ENCODE measurements at regions not wholly inside any gene's neighbourhood (a gene's known extent, or its start where the extent isn't known, plus 50 kb on each side); places are given as distances from the start of the nearest gene placed in this dataset.

- 80% methylated on average over 4 of the region's 5 CpGs; no CpG with 5 or more reads in 1 of the 2 experiments for WGBS, 2 experiments (ENCODE audit: extremely low coverage in 1 of 2, insufficient coverage in 1 of 2, insufficient read length in 1 of 2, insufficient replicate concordance in 2 of 2, low coverage in 1 of 2, low lambda C conversion rate in 2 of 2, missing lambda C conversion rate in 1 of 2)
Observed at GRCh38 chrX:44785652-44786051, 58.2 kb upstream of the DUSP21 start.

More at GRCh38 chrX:44785652-44786051, 58.2 kb upstream of the DUSP21 start:
- Histone ChIP-seq H2AK5ac (ENCODE audit: low read depth, low read length) (no peak overlapping the region), H3K23me2 (ENCODE audit: low read depth, low read length) (no peaks in the 10 kb centered on the region), H3K79me2 (ENCODE audit: control insufficient read depth in 1 of 2, insufficient read depth in 2 of 2, low read length in 2 of 2) (no peaks in the 10 kb centered on the region), H4K20me1 (replicated peaks in 1 of 2; ENCODE audit: control insufficient read depth in 1 of 2, insufficient read depth in 2 of 2, low read length in 2 of 2) (no peaks in the 10 kb centered on the region), H2BK20ac (ENCODE audit: low read length) (no peak overlapping the region), H3K27ac (ENCODE audit: low read depth, low read length) (no peak overlapping the region), H3K4me3 (ENCODE audit: extremely low read depth in 1 of 4, insufficient read depth in 2 of 4, low read depth in 3 of 4, low read length in 4 of 4) (no peak overlapping the region), H4K8ac (ENCODE audit: extremely low read depth, insufficient read depth, low read length) (no peak overlapping the region), H2BK120ac (replicated peaks; ENCODE audit: low read depth, low read length) (no peak overlapping the region), H3K4me2 (ENCODE audit: insufficient read depth in 1 of 2, low read depth in 2 of 2, low read length in 2 of 2) (no peak overlapping the region), H4K91ac (replicated peaks; ENCODE audit: insufficient read length, low read length) (no peak overlapping the region), H3K36me3 (ENCODE audit: control insufficient read depth in 2 of 4, insufficient read depth in 4 of 4, low read length in 3 of 4) (no peaks in the 10 kb centered on the region), H3K79me1 (ENCODE audit: low read depth, low read length) (no peaks in the 10 kb centered on the region), H2BK12ac (ENCODE audit: low read depth, low read length) (no peak overlapping the region), H3K4ac (replicated peaks; ENCODE audit: insufficient read length, low read depth, low read length) (no peak overlapping the region), H2BK15ac (ENCODE audit: low read length) (no peak overlapping the region), H2BK5ac (ENCODE audit: low read depth, low read length) (no peak overlapping the region), H3K23ac (ENCODE audit: insufficient read length) (no peak overlapping the region), H3K27me3 (replicated peaks in 1 of 4; ENCODE audit: control insufficient read depth in 3 of 4, extremely low read depth in 1 of 4, insufficient read depth in 3 of 4, low read length in 3 of 4) (no peaks in the 10 kb centered on the region), H3K4me1 (replicated peaks in 1 of 4; ENCODE audit: control insufficient read depth in 3 of 4, insufficient read depth in 4 of 4, low read length in 3 of 4) (no peaks in the 10 kb centered on the region), H3K9me3 (ENCODE audit: insufficient read depth in 2 of 2, low read depth in 1 of 2, low read length in 1 of 2) (no peaks in the 10 kb centered on the region), H3K18ac (ENCODE audit: extremely low read depth, low read length) (no peak overlapping the region), H3K56ac (replicated peaks; ENCODE audit: insufficient read length, low read depth, low read length) (no peak overlapping the region), H4K5ac (ENCODE audit: insufficient read length, low read depth, low read length) (no peak overlapping the region), H2AFZ (ENCODE audit: low read length) (no peak overlapping the region), H3K14ac (ENCODE audit: insufficient read length) (no peak overlapping the region), H3K9ac (replicated peaks in 1 of 4; ENCODE audit: extremely low read depth in 1 of 4, low read depth in 3 of 4, low read length in 3 of 4) (no peak overlapping the region)
- ChIA-PET POLR2A (ENCODE audit: partially characterized antibody) (no interaction called here), CTCF (ENCODE audit: partially characterized antibody) (no interaction called here)
- FAIRE-seq, result no peak
- no peak for DNase-seq (ENCODE audit: low read depth in 1 of 2, low spot score in 2 of 2)
- TF ChIP-seq KDM1A (IDR thresholded peaks at IDR 0.05; ENCODE audit: borderline replicate concordance, low read length), result no peak
- TF ChIP-seq TEAD4 (IDR thresholded peaks at IDR 0.05; ENCODE audit: low read depth, low read length), result no peak
- no peak for TF ChIP-seq KDM5A (IDR thresholded peaks at IDR 0.05; ENCODE audit: low read length)
- no peak for TF ChIP-seq CHD1 (IDR thresholded peaks at IDR 0.05; ENCODE audit: low read depth, low read length)
- no peak for TF ChIP-seq EGR1 (IDR thresholded peaks at IDR 0.05; ENCODE audit: borderline replicate concordance, low read depth, low read length)
